CD14-positive monocyte (primary cell): ENCODE measurements at regions not wholly inside any gene's neighbourhood (a gene's known extent, or its start where the extent isn't known, plus 50 kb on each side); places are given as distances from the start of the nearest gene placed in this dataset.

Experiments
- DNase-seq, 3 donors: peaks; one replicate each; pipeline ENCODE4 v3.0.0-alpha.2; 2011 to 2022
- H2AFZ ChIP-seq: 2 replicates; pipeline ENCODE4 v1.6.0; 2012; ENCODE audit warnings: mild to moderate bottlenecking, low read depth, low read length, inconsistent platforms; ENCODE audit not compliant: insufficient read depth, poor library complexity, severe bottlenecking
- H3K27ac ChIP-seq, 2 donors: 1 replicate in 1 of 2; 2 replicates in 1 of 2; pipeline ENCODE4 v1.5.1; 2012 to 2013; ENCODE audit warnings: low read length in 2 of 2, control low read depth in 1 of 2, inconsistent platforms in 1 of 2, low read depth in 1 of 2, mild to moderate bottlenecking in 1 of 2
- H3K27me3 ChIP-seq, 2 donors: one replicate each; pipeline versions ENCODE4 v1.6.0 to v1.6.1; 2011 to 2013; ENCODE audit warnings: low read length in 2 of 2; ENCODE audit not compliant: control insufficient read depth in 2 of 2, insufficient read depth in 2 of 2
- H3K36me3 ChIP-seq, 2 donors: replicated peaks in 1 of 2; 1 replicate in 1 of 2; 2 replicates in 1 of 2; pipeline versions ENCODE4 v1.5.1 to v1.6.1; 2012 to 2013; ENCODE audit warnings: low read length in 2 of 2, control low read depth in 1 of 2, inconsistent platforms in 1 of 2, mild to moderate bottlenecking in 1 of 2; ENCODE audit not compliant: insufficient read depth in 2 of 2, control insufficient read depth in 1 of 2
- H3K4me1 ChIP-seq, 2 donors: 1 replicate in 1 of 2; 2 replicates in 1 of 2; pipeline versions ENCODE4 v1.5.1 to v1.6.1; 2012 to 2013; ENCODE audit warnings: low read length in 2 of 2, control low read depth in 1 of 2, inconsistent platforms in 1 of 2, mild to moderate bottlenecking in 1 of 2, moderate library complexity in 1 of 2; ENCODE audit not compliant: insufficient read depth in 2 of 2, control insufficient read depth in 1 of 2
- H3K4me2 ChIP-seq: replicated peaks from 2 replicates; pipeline ENCODE3; 2012; ENCODE audit warnings: low read length, moderate library complexity, mild to moderate bottlenecking; ENCODE audit not compliant: poor library complexity, severe bottlenecking; ENCODE audit errors: extremely low read depth
- H3K4me3 ChIP-seq, 3 experiments: fragments of 200-600 bp in 1 of 3; sonication (generic) in 1 of 3; replicated peaks in 1 of 3; 1 replicate in 2 of 3; 2 replicates in 1 of 3; pipeline ENCODE4 v1.5.1; 2011 to 2013; ENCODE audit warnings: low read length in 3 of 3, mild to moderate bottlenecking in 3 of 3, control low read depth in 2 of 3, low read depth in 2 of 3, inconsistent platforms in 1 of 3, moderate library complexity in 1 of 3
- H3K79me2 ChIP-seq: 2 replicates; pipeline ENCODE4 v1.6.0; 2012; ENCODE audit warnings: mild to moderate bottlenecking, control low read depth, inconsistent platforms, low read length, moderate library complexity; ENCODE audit not compliant: insufficient read depth
- H3K9ac ChIP-seq: 2 replicates; pipeline ENCODE4 v1.6.0; 2017; ENCODE audit warnings: low read length, mild to moderate bottlenecking; ENCODE audit not compliant: insufficient read depth, poor library complexity, severe bottlenecking
- H3K9me3 ChIP-seq, 2 donors: replicated peaks in 1 of 2; 1 replicate in 1 of 2; 2 replicates in 1 of 2; pipeline versions ENCODE4 v1.5.1 to v1.6.1; 2012 to 2013; ENCODE audit warnings: low read length in 2 of 2, control low read depth in 1 of 2; ENCODE audit not compliant: control insufficient read depth in 1 of 2, insufficient read depth in 1 of 2
- H4K20me1 ChIP-seq: 2 replicates; pipeline ENCODE4 v1.6.0; 2012; ENCODE audit warnings: mild to moderate bottlenecking, low read length, control low read depth, moderate library complexity; ENCODE audit not compliant: insufficient read depth
- H3K27ac Mint-ChIP-seq, 7 donors: one replicate each; pipeline ENCODE4 v1.8.0; 2020; ENCODE audit warnings: mild to moderate bottlenecking in 7 of 7, mixed read lengths in 7 of 7, moderate library complexity in 6 of 7, inconsistent platforms in 2 of 7
- H3K27me3 Mint-ChIP-seq, 3 donors: one replicate each; pipeline ENCODE4 v1.8.0; 2021 to 2022; ENCODE audit warnings: low read depth in 3 of 3, mild to moderate bottlenecking in 3 of 3, mixed read lengths in 3 of 3, moderate library complexity in 3 of 3, inconsistent platforms in 1 of 3
- H3K36me3 Mint-ChIP-seq, 2 donors: one replicate each; pipeline ENCODE4 v1.8.0; 2020; ENCODE audit warnings: mixed read lengths in 2 of 2, inconsistent platforms in 1 of 2, mild to moderate bottlenecking in 1 of 2
- H3K4me1 Mint-ChIP-seq: one replicate; pipeline ENCODE4 v1.8.0; 2020; ENCODE audit warnings: mild to moderate bottlenecking, mixed read lengths
- H3K4me3 Mint-ChIP-seq, 2 donors: one replicate each; pipeline ENCODE4 v1.8.0; 2020; ENCODE audit warnings: mild to moderate bottlenecking in 2 of 2, mixed read lengths in 2 of 2, moderate library complexity in 1 of 2
- H3K9me3 Mint-ChIP-seq, 7 donors: one replicate each; pipeline ENCODE4 v1.8.0; 2020 to 2022; ENCODE audit warnings: mixed read lengths in 7 of 7, mild to moderate bottlenecking in 6 of 7, moderate library complexity in 6 of 7, inconsistent platforms in 2 of 7
- WGBS: methylation state at CpG from one replicate; pipeline ENCODE4 v1.1.5; 2013; ENCODE audit warnings: missing lambda C conversion rate; ENCODE audit not compliant: insufficient coverage; 5-methylcytosine and 5-hydroxymethylcytosine counted together
- intact Hi-C, 2 donors: fragments of 100-400 bp; cut with micrococcal nuclease; formaldehyde crosslinking; loops; one replicate each; pipeline versions ENCODE4 v1.15.0 to v1.15.1; 2023
- TF ChIP-seq, protein P1 (sequence below): fragments of 200-600 bp; IDR thresholded peaks from one replicate; pipeline ENCODE4 v1.8.0; 2022; ENCODE audit warnings: antibody characterized with exemption, mild to moderate bottlenecking

DNA sequence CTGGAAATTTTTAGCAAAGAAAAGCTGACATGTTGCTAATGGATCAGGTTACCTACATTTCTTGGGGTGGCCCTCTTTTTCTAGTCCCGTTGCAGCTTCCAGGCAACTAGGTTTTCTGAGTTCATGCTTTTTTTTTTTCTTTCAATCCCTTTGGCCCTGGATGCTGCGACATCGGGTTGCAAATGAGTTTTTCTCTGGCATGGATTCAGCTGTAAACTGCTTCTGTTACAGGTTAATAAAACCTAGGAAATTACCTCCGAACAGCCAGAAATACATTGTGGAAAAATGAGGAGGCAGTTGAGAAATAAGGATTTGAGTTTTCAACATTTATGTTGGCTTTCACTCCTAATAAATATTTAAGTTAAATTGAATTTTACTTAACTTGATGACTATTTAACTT, 149.8 kb upstream of the MAF start:
- H3K27me3 Mint-ChIP-seq: peaks cover 0 to 3% (median 0%) of the 10 kb centered on the region in 3 donors
- intact Hi-C loops: no loop called here
- no peak overlapping the region for H3K4me3 Mint-ChIP-seq
- Histone ChIP-seq H3K9ac (no peak overlapping the region), H3K9me3 (peaks cover 0 to 4% of the 10 kb centered on the region in 2 donors), H3K4me1 (no peaks in the 10 kb centered on the region), H3K4me2 (no peak overlapping the region), H3K36me3 (no peaks in the 10 kb centered on the region), H3K4me3 (no peak overlapping the region), H3K79me2 (no peaks in the 10 kb centered on the region), H2AFZ (no peak overlapping the region), H4K20me1 (no peaks in the 10 kb centered on the region), H3K27me3 (no peaks in the 10 kb centered on the region), H3K27ac (no peak overlapping the region)
- DNase-seq: no peak
- H3K27ac Mint-ChIP-seq: no peak overlapping the region
- H3K36me3 Mint-ChIP-seq: no peaks in the 10 kb centered on the region
- WGBS: 100% methylated on average over 1 of the region's 4 CpGs
- TF ChIP-seq, protein P1, sequence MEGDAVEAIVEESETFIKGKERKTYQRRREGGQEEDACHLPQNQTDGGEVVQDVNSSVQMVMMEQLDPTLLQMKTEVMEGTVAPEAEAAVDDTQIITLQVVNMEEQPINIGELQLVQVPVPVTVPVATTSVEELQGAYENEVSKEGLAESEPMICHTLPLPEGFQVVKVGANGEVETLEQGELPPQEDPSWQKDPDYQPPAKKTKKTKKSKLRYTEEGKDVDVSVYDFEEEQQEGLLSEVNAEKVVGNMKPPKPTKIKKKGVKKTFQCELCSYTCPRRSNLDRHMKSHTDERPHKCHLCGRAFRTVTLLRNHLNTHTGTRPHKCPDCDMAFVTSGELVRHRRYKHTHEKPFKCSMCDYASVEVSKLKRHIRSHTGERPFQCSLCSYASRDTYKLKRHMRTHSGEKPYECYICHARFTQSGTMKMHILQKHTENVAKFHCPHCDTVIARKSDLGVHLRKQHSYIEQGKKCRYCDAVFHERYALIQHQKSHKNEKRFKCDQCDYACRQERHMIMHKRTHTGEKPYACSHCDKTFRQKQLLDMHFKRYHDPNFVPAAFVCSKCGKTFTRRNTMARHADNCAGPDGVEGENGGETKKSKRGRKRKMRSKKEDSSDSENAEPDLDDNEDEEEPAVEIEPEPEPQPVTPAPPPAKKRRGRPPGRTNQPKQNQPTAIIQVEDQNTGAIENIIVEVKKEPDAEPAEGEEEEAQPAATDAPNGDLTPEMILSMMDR: no peak
- H3K9me3 Mint-ChIP-seq: peaks cover 0 to 13% (median 4%) of the 10 kb centered on the region in 7 donors
- H3K4me1 Mint-ChIP-seq: no peaks in the 10 kb centered on the region

DNA sequence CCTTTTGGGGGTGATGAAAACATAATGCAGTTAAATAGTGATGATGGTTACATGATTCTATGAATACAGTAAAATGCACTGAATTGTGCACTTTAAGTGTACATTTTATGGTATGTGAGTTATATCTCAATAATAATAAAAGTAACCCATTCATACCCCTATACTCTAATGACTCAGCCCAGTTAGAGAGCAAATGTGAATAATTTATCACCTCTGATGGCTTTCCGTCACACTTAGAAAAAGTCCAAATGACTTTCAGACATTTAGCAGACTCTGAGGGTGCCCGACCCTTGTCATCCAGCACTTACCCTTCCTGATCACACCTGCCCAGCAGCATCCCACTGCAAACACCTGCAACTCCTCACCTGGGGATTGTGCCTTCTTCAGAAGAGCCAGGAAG, 148.1 kb upstream of the MAF start:
- H3K4me2 ChIP-seq: no peak overlapping the region
- no peak overlapping the region for H3K27ac ChIP-seq
- H3K4me3 Mint-ChIP-seq: no peak overlapping the region
- H3K4me3 ChIP-seq: no peak overlapping the region
- no peaks in the 10 kb centered on the region for H3K36me3 Mint-ChIP-seq
- DNase-seq: no peak
- TF ChIP-seq, protein P1: no peak
- H3K79me2 ChIP-seq: no peaks in the 10 kb centered on the region
- peaks cover 0 to 14% (median 6%) of the 10 kb centered on the region in 7 donors for H3K9me3 Mint-ChIP-seq
- no peaks in the 10 kb centered on the region for H3K4me1 ChIP-seq
- H3K36me3 ChIP-seq: no peaks in the 10 kb centered on the region
- WGBS: 100% methylated on average over 2 of the region's 2 CpGs
- H4K20me1 ChIP-seq: no peaks in the 10 kb centered on the region
- H2AFZ ChIP-seq: no peak overlapping the region
- H3K27me3 Mint-ChIP-seq: peaks cover 0 to 1% (median 0%) of the 10 kb centered on the region in 3 donors
- intact Hi-C loops: no loop called here
- H3K4me1 Mint-ChIP-seq: no peaks in the 10 kb centered on the region
- H3K9ac ChIP-seq: no peak overlapping the region
- no peaks in the 10 kb centered on the region for H3K27me3 ChIP-seq
- H3K27ac Mint-ChIP-seq: no peak overlapping the region
- peaks cover 0 to 4% of the 10 kb centered on the region in 2 donors for H3K9me3 ChIP-seq
